AG20443 (cell line): ENCODE measurements at regions not wholly inside any gene's neighbourhood (a gene's known extent, or its start where the extent isn't known, plus 50 kb on each side); places are given as distances from the start of the nearest gene placed in this dataset.

Experiments used
- DNase-seq: peaks from one replicate; pipeline ENCODE4 v3.0.0; 2012; ENCODE audit warnings: low spot score, mixed read lengths

DNA sequence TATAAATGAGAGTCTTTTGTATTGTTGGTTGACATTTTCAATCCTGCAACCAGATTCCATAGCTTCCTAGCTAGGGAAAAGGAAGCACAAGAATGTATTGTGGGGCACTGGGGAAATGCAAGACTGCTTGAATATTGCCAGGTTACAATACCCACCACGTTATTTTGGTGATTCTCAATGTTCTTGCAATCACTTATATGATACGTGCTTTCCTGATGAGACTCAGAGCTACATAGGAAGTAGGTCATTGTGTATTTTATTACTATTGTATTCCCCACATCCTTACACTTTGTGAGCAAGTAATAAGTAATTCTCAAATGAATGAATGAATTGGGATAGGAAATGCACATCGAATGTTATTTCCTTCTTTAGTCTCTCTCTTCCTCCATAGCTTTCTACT lies 217.1 kb upstream of the CD180 start:
- no peak for DNase-seq

- no peak for DNase-seq
Observed at GRCh38 chr5:67409126-67409777, 212.7 kb upstream of the CD180 start.

- DNase-seq: no peak
Observed at GRCh38 chr5:67407979-67408378, 211.4 kb upstream of the CD180 start.

DNA sequence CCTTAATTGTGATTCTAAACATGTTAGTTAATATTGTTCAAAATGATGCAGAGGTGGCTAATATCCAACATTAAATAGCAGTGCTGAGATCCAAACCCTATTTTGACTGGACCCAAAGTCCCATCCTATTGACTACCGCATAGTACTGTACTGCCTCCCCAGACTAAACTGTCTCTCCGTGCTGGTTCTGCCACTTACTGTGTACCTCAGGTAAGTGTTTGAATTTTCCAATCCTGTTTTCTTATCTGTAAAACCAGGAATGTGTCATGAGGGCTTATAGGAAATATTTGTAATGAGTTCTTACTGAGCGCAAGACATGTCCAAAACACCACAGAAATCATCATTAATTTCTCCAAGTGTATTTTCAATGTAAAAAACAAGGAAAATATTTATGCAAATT lies 209.2 kb upstream of the CD180 start:
- no peak for DNase-seq

- no peak for DNase-seq
Observed at GRCh38 chr5:67405101-67405364, 208.4 kb upstream of the CD180 start.

DNA sequence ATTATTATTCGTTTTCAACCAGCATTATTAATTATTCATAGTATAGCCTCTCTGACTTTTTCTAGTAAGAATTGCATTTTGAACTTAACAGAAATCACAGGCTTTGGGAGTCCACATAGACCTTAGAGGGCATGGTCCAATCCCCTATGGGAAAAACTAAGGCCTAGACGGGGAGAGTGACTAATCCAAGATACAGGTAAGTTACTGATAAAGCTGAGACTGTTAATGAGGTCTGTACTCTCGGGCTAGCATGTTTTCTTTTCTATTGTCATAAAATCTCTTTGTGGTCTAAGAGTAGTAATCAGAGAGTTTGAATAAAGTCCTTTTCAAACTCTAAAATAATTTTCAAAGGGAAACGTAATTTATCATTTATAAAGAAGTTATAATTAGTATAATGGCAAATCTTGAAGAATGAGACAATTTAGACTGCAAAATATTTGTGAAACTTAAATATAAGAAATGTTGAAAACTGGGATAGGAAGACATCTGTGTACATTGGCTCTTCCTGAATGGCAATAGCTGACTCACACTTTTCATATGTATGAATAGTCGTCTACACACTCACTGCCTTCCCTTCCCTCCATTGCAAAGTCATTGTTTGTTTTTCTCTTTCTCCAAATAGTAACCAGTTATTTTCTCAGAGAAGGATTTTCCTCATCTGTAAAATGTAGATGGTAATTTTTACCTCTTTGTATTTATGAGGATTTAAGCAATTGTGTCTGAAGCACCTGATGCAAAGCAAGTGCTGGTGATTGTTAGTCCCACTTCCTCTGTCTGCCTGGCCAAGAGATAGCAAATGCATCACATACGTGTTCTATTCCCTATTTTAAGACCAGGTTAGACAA lies 207.9 kb upstream of the CD180 start:
- no peak for DNase-seq

- no peak for DNase-seq
Observed at GRCh38 chr5:67402526-67402925, 205.9 kb upstream of the CD180 start.

GRCh38 chr5:67401172-67401571 lies 204.6 kb upstream of the CD180 start:
- no peak for DNase-seq

GRCh38 chr5:67400752-67401151 lies 204.2 kb upstream of the CD180 start:
- DNase-seq: no peak

DNA sequence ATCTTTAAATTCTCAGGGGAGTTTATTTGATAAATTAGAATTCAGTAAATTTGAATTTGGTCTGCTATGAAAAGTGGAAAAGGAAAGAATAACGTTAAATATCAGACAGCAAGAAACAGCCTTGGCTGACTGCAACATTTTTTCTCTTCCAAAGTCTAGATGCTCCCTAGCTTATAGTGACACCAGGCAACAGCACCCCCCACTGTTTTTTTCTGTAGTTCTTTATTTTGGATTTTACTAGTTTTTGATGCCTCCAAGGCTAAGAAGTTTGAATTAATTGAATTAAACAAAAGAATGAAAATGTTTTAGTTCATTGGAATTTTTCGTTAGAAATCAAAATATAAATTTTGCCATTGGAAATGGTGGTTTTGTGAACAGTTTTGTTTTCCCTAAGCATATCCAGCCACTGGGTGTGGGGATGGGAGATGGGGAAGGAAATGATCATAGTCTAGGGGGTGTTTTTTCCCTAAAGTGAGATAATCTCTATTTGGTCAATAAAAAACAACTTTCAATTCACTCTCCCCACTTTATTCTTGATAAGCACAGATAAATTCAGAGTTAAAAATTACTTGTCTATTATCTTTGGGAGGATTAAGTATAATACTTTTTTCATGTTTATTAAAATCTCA lies 199.3 kb upstream of the CD180 start:
- no peak for DNase-seq

GRCh38 chr5:67393211-67393610 lies 196.6 kb upstream of the CD180 start:
- no peak for DNase-seq

- DNase-seq: no peak
Observed at GRCh38 chr5:67390935-67391334, 194.3 kb upstream of the CD180 start.

DNA sequence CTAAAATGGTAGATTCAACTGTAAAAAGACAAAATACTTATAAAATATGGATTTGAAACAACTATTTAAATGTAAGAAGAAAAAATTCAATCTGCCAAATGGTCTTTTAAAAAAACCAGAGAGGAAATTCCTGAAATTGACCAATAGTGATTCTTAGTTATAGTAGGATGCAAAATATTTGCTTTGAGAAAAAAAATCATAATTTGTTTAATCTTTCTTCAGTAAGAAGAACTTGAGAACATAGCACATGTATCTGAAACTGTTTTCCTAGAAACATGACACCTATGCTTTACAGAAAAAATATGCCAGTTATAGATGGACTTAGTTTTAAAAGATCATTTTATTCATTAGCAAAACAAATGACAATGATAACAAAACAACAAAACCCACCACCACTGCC lies 186.9 kb upstream of the CD180 start:
- DNase-seq: no peak

GRCh38 chr5:67381236-67381880 lies 184.8 kb upstream of the CD180 start:
- no peak for DNase-seq

GRCh38 chr5:67380431-67380830 lies 183.8 kb upstream of the CD180 start:
- no peak for DNase-seq

DNA sequence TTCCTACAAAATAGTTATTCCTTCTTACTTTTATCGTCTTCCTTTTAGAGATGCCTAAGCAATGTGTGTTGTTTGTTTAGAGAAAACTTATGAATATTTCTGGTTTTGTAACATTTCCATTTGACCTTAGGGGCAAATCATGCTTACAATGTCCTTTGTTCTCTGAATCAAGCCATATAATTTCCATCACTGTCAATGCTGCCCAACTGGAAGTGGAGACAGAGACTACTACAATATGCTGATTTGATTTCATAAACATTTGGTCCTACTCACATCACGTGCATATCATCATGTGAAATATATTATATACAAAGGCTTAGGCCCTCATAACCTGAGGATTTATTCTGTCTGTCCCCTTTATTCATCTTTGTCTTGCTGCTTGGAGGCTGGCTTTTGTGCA lies 183.2 kb upstream of the CD180 start:
- DNase-seq: no peak

DNA sequence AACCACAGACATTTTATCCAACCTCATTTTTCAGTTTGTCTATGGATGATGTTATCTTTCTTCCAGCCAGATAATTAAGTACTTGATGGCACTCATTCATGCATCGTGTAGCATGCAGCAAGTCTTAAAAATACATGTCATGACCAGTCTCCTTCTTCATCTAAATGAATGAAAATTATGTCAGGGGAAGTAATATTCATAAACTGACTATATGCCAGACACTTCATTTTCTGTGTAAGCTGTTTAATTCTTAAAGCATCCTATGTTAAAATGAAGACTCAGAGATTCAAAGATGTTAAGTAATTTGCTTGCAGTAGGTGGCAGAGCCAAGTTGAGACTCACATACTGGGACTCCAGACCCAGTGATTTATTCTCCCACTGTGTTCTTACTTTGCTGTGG lies 181.7 kb upstream of the CD180 start:
- DNase-seq: no peak

DNA sequence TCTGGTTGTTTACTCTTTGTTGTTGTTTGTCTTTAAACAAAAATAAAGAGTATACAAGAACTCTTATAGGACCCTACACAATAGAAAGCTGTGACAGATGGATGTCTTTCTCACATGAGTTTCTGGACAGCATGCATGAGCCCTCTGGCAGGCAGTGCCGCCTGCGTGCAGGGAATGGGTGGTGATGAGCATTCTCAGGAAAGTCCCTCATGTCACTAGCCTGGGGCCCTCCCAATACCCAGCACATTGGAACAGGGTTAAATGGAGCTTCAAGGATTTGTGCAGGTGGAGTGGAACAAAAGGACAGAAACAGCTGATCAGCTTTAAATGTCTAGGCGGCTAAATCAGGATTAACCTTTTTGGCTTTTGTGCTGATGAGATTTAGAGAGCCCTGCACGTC lies 181.0 kb upstream of the CD180 start:
- DNase-seq: no peak

- DNase-seq: no peak
Observed at GRCh38 chr5:67375606-67376005, 179.0 kb upstream of the CD180 start.

- DNase-seq: no peak
Observed at GRCh38 chr5:67374378-67374777, 177.8 kb upstream of the CD180 start.

- no peak for DNase-seq
Observed at GRCh38 chr5:67373518-67373917, 176.9 kb upstream of the CD180 start.

GRCh38 chr5:67372887-67373286 lies 176.3 kb upstream of the CD180 start:
- no peak for DNase-seq

DNA sequence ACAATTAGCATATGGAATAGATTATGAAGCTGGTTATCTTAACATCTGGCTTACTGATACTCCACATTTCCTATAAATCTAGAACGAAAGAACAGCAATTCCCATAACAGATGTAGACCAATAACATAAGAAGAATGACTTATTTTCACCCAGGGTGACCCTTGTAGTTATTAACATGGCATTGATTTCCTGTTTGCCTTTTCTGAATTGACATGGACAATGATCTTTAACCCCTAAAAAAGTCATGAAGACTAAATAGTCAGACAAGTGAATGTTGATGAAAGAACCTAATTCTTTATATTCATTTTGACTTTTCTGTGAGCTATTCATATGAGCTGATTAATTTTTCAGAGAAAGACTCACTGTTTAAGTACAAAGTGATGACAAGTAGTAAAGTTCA lies 175.3 kb upstream of the CD180 start:
- DNase-seq: no peak
